Right kidney (tissue), 1 donor: ENCODE measurements at regions not wholly inside any gene's neighbourhood (a gene's known extent, or its start where the extent isn't known, plus 50 kb on each side); places are given as distances from the start of the nearest gene placed in this dataset.

ENCODE experiments used
- DNase-seq: peaks from one replicate; pipeline ENCODE4 v3.0.0-alpha.2; 2016

DNA sequence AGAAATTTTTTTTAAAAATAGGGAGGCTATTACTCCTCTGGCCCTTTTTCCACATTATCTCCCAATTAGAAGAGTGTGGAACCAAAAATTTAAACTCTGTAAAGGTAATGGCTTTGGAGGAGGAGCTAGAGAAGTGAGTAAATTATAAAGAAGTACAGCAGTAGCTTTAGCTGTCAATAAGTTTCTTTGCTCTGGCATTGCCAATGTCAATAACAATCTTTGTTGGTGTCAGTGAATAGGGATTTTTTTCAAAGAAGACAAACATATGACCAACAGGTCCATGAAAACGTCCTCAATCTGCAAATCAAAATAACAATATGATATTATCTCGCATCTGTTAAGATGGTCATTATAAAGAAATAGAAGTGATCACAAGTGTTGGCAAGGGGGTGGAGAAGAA is 227.1 kb upstream of the MBL2 start:
- no peak for DNase-seq

DNA sequence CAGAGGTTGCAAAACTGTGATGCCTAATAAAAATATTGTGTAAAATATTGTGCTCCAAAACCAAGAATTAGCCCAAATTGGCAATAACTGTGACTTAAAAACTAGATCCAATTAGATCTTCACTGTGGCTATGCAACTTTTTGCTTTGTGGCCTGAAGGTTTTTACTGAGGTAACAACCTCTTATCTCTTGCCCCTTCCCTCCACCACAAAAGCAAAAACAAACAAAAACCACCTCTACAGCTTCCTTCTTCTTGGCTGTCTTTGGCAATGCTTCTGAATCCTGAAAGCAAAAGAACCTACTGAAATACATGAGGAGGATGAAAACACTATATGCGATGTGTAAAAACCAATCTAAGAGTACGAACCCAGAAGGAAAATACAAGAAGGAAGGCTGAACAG is 226.7 kb upstream of the MBL2 start:
- DNase-seq: no peak

DNA sequence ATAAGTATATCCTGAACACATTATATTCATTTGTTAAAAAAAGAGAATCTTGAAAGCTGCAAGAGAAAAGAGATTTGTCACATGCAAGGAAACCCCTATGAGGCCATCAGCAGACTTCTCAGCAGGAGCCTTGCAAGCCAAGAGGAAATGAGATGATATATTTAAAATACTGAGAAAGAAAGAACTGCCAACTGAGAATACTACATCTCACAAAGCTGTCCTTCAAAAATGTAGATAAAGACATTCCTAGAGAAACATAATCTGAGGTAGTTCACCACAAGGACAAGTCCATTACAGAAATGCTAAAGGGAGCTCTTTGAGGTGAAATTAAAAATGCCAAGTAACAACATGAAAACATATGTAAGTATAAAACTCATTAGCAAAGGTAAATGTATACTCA is 224.4 kb upstream of the MBL2 start:
- DNase-seq: no peak

DNA sequence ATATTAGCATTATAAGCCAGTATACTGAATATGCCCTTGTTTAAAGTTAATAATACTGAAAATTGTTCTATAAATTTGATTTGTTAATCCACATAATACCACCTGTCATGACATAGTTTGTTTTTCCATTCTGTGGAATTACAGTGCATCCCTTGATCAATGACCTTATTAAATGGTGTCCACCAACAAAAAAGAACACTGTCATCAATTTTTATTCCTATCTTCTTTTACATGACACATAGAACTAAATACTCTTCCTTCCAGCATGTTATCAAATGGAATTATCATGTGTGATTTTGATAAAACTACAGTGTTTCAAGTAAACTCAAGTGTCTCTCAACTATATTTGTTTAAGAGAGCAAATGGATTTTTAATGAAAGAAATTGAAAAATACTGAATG is 221.8 kb upstream of the MBL2 start:
- no peak for DNase-seq

DNA sequence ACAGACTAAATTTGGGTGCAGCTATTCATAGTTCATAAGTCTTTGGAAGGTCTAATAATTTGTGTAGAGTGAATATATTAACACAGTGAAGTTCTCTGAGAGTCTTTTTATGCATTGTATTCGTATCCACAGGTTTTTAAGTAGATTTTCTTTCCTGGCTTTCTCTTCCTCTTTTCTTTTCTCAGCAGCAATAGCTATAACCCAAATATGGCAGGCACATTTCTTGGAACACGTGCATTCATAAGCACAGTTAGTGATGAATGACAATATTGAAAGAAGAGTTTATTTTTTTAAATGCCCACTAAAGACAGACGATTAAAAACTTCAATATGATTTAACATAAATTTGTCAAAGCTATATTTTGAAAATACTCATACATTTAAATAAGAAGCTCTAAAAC is 220.5 kb upstream of the MBL2 start:
- no peak for DNase-seq

DNA sequence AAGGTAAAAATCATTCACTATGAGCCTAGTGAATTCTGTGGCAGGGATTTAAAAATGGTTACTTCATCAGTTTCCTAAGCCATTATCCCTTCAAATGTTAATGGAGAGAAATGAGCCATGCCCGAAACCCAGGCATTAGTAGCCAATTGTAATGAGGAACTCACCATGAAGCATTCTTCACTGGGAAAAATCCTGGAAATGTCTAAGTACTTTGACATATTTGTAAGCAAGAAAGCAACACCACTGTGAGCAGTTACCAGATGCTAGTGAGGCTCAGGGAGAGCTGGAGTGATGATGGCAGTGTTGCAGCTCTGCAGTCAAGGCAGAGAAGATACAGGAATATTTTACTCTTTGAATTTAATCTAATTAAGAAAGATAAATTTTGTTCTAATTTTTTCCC is 220.0 kb upstream of the MBL2 start:
- no peak for DNase-seq

DNA sequence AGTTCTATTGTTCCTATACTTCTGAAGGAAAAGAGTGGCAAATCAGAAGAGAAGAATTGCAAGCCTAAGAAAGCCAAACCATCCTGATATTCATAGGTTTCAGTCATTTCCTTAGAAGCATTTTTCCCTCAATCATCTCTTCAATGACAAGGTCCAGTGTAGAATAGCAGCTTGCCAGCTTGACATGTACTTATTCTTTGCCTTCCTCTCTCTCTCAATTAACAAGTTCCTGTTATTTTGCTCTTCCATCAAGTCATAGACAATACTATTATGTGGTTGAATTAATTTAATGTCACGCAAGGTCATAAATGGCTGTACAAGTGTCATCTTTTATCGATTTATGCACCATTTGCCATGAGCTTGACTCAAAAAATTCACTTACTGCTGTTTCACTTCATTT is 216.3 kb upstream of the MBL2 start:
- DNase-seq: no peak

DNA sequence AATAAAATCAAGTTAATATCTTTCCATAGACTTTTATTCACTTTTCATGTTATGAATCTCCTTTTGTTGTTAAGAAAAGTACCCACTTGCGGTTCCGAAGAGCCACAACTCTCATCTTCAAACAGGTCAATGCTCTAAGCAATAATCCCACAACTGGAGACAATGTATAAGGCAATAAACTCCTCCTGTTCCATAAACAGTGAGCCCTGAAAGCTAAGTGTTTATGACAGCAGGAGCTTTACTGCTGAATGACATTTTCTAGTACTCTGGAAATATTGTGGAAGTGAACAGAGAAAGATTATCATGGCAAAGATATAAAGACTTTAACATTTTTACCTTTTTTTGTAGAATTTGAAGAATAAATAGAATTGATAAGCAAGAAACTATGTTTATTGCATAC is 213.5 kb upstream of the MBL2 start:
- no peak for DNase-seq

DNA sequence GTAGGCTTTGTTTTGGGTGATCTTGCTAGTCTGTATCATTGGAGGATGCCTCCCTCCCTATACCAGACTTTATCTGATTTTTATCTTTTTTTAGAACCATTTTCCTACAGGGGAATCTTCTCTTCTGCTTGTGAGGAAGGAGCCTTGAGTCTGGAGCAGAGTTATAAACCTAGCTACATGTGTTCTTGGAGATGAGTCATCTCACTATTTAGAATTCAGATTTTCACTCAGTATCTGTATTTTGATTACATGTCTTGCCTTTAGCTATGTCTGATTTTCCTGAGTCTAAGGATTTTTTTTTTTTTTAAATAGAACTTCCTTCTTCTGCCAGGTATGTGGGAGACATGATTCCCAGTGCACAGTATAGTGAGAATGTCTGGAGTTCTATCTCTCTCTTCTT is 211.6 kb upstream of the MBL2 start:
- DNase-seq: no peak

DNA sequence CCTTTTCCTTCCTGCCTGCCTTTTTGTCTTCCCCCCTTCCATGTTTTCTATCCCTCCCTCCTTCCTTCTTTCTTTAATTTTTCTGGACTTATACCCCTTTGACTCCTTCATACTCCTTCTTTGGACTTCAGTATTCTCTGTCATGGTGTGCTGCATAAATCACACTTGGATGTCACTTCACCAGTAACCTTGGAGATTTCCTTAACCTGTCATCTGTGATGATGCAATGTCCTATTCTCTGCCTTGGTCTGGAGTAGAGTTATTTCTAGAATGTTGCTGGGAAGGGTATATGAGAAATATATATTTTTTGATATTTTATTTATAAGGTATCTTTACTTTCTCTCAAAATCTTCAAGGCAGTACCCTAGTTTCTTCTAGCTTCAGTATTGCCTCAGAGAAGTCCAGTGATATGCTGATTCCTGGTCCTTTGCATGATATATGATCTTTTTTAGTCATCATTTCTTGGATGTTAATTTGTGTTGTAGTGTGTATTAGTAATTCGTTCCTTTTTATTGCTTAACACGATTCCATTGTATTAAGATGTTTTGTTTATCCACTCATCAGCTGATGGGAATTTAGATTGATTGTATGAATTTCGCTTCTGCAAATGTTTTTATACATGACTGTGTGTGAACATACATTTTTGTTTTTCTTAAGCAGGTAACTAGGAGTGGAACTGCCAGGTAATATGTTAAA is 206.9 kb upstream of the MBL2 start:
- no peak for DNase-seq

DNA sequence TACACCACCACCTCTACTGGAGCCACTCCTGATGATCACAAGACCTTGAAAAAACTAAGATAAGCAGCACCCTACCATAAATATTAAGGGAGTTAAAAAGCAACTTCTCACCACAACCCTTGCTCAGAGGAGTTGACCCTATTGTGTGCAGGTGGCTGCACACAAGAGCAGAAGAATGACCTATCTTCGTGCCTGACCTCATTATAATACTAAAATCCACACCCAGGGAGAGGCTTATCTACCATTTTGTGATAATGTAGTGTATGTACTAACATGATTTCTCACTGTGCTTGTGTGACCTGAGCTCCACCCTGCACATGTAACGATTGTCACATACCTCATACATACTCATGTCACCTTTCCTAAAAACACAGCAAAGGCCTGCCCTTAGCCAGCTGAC is 205.0 kb upstream of the MBL2 start:
- no peak for DNase-seq

DNA sequence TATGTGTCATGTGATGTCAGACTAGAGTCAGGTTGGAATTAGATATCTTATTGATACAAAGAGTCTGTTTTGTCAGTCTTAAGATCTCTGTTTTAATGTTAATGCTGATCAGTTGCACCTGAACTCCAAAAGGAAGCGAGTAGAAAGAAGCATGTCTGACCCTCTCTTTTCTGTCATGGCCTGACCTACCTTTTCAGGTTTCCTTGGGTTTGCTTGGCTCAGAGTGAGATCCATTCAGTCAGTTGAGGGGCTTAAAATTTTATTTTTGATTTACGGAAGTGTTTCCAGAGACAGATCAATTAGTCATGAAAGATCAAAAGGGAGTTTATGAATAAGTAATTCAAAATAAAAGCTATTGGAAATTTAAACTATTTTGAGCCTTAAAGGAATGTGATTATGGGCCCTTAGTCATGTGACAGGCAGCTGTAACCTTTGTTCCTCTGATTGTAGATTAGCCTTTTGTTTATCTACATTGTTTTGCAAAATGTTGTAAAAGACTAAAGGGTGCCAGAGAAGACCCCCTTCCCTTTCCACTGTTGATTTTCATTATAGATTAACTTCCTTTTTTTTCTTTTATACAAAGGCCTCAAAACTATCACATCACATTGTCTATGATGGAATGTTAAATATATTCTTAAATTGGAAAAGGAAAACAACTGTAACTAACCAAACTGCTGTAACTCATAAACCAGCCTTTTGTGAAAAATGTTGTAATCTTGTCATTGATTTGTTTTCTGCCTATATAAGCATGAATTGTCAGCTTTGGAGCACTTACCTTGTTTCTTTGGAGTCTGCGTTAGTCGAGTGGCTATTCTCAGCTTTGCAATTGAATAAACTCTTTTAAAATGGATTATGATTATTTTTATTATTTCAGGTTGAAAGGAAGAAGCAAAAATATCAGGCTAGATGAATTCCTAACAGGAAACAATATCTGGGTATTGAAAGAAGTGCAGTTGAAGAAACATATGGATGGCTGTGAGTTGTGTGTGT is 195.5 kb upstream of the MBL2 start:
- DNase-seq: no peak

DNA sequence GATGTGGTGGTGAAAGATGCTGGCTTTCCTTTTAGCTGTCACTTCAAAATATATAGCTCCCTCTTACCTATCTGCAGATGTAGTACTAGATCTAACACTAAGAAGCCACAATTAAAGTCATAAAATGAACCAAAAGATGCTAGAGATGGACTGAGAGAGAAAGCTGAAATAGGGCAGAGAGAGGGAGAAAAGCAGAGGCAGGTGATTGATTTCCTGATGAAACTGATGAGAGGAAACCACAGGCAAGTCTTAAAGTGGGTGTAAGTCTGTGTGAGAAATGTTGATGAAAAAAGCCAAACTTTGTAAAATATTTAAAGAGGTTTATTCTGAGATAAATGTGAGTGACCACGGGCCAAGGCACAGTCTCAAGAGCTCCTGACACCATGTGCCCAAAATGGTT is 194.3 kb upstream of the MBL2 start:
- DNase-seq: no peak

DNA sequence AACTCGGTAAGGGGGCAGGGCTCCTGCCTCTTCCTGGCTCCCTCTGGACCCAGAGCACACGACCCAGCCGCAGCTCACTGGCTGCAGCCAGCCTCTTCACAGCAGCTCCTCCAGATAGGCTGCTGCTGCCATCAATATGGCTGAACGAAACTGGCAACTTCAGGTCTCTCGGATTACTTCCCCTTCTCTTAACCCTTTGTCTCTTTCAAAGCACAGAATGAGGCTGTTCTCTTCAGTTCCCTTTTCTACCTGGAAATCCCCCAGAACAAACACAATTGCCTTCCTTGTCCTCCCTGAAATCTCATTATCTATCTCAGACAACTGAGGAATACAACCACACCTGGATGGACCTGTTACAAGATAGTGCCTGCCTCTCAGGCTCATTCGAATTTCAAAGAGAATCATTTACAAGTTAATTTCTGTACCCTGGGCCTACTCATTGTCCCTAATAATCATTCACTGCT is 193.4 kb upstream of the MBL2 start:
- no peak for DNase-seq

DNA sequence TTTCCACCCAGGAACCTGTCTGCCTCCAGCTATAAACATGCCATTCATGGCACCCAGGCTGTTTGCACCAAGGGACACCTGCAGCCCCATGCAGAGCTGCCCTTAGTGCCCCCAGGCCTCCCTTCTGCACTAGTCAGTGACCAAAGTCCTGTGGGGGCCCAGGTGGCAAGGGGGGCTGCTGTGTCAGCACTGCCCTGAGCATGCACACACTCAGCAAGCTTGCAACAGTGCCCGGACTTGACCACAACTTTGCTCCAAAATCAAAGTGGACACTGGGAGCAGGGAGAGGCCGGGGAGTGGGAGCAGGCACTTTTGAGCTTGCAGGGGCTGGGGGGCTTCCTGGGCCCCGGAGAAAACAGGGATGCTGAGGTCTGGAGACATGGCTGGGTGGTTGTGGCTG is 192.9 kb upstream of the MBL2 start:
- DNase-seq: no peak

DNA sequence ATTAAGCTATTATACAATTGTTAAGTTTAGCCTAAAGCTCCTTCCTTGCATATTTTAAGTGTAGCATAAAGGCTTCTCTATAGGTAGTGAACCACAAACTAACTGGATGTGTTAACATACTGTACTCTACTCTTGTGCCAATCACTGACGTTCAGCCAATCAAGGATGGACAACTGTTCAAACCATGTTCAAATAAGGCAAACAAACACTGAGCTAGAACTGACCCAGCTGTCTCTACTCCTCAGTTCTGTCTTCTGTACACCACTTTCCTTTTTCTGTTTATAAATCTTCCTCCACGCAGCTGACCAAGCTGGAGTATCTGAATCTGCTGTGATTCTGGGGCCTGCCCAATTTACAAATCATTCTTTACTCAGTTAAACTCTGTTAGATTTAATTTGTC is 188.7 kb upstream of the MBL2 start:
- no peak for DNase-seq

DNA sequence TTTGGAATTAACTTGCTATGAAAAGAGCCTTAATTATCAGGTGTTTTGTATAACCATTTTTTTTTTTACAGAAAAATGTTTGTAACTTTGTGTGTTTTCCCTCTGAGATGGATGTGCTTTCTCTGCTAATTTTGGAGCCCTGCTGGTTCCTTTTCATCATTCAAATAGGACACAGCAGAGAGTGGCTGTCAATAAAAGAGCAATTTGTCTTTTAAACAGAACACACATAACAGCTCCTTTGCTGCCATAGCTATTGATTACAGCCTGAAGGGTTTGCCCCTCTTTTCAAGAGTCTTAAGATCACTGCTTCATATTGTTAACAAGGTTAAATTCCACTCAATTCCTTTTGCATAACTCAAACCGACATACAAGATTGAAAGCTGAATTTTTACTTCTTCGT is 187.2 kb upstream of the MBL2 start:
- no peak for DNase-seq

DNA sequence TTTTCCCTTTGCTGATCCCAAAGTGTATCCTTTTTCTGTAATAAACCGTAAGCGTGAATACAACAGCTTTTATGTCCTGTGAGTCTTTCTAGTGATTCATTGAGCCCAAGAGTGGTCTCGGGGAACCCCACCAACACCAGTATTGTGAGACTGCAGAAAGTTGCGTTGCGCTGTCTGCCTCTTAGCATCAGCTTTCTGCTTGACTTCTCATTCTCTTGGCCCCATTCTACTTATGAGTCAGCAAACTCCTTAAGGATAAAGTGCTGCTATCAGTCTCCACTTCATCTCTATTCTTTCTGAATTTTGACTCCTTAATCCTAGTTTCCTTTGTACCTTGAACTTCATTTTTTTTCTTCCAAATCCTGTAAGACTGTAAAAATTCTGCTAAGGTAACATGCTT is 184.3 kb upstream of the MBL2 start:
- DNase-seq: no peak

DNA sequence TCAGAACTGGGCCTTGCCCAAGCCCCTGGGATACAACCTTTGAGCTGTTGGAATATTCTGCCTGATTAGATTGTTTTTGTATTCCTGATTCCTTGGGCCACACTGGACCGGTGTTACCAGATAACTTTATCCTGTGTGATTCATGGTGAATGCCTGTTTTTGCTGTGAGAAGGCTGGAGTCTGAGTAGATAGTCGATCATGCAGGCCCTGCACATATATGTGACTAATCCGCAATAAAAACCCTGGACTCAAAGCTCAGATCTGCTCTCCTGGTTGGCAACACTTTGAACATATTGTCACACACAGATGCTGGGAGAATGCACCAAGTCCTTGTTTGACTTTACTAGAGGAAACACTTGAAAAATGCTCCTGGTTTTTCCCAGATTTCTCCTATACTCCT is 183.9 kb upstream of the MBL2 start:
- DNase-seq: no peak

DNA sequence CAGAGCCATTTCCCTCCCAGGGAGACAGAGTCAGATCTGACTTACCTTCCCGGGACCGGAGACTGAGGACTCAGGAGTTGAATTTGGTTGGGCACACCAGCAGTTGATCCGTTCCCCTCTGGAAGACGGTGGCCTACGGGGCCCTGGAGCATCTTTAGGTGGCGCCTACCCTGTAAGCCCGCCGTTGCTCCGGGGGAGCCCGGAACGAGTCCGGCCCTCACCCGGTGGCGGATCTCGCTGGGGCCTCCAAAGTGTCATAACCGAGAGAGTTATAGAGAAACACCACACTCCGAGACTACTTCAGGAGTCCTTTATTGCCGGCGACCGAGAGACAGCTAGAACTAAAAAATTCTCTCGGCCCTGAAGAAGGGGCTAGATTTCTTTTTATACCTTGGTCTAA is 182.8 kb upstream of the MBL2 start:
- no peak for DNase-seq

DNA sequence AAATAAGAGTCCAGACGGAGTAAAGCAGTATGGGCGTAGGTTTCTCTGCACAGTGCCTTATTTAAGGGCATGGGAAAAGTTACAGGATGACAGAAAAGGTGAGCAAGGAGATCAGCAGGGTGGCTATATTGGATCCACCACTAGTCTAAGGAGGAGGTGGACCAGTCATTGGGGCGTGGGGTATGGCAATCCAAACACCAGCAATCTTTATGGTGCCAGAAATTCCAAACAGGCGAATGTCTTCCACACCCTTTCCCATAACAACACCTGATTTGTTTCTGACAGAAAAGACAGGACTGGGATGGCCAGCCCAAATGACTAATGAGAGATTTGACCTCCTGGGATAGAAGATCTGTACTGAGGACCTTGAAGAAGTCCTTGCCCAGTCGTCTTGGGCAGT is 181.8 kb upstream of the MBL2 start:
- no peak for DNase-seq

DNA sequence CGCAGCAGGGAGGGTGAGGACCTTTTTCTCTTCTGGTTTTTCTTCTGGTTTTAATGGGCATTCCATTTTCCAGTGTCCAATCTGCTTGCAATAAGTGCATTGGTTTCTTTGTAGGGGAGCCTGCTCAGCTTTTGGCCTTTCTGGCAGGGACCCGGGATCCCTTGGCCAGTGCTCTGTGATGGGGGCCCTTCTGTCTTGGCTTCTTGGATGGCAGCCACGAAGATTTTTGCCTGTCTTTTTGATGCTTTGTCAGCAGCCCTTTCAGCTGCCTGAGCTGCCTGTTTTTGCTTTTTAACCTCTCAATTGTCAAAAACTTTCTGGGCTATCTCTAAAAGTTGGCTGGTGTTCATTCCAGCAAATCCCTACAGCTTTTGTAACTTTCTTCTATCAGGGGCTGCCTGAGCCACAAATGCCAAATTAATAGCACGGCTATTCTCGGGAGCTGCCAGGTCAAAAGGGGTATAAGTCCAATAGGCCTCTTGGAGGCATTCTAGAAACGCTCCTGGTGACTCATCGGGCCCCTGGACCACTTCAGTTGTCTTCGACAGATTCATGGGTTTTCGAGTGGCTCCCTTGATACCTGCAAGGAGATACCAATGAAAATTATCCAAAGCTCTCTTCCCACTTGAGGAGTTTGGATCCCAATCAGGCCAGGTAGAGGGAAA is 179.9 kb upstream of the MBL2 start:
- no peak for DNase-seq

DNA sequence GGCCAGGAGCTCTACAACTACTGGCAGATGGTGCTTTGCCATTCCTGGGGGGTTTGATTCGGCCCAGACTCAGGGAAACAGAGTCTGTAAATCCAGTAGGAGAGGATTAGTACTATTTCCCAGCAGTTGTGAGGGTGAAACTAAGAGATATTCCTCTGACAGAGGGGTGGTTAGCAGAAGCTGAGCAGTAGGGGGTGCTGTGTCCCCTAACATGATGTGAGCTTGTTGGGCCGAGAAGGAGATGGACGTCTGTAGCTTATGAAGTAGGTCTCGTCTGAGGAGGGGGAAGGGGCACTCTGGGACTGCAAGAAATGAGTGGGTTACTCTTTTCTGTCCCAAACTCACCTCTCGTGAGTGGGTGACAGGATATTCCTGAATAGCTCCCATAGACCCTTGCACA is 179.2 kb upstream of the MBL2 start:
- no peak for DNase-seq
